ENCODE measurements at regions not wholly inside any gene's neighbourhood (a gene's known extent, or its start where the extent isn't known, plus 50 kb on each side); places are given as distances from the start of the nearest gene placed in this dataset.

DNA sequence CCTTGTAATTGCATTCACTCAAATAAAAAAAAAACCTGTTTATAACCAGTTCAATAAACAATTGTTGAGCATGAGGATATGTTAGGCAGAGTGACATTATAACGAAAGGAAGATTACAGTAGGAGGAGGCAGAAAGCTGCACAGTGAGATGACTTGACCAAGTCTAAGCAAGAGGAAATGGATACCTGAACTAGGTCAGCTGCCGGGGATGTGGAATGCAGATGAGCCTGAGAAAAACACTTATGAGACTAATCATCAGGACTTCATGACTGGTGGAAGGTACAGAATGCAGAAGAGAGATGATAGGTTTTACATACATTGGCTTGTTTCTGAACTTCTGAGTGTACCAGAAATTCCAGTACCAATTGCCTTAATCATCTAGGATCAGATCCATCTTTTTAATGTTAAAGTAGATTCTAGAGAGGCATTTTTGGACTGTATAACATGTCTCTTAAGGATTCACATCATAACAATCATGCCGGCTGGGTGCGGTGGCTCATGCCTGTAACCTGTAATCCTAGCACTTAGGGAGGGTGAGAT, 208.1 kb upstream of the PPP3CA start (continued):
- TF ChIP-seq, protein P1, sequence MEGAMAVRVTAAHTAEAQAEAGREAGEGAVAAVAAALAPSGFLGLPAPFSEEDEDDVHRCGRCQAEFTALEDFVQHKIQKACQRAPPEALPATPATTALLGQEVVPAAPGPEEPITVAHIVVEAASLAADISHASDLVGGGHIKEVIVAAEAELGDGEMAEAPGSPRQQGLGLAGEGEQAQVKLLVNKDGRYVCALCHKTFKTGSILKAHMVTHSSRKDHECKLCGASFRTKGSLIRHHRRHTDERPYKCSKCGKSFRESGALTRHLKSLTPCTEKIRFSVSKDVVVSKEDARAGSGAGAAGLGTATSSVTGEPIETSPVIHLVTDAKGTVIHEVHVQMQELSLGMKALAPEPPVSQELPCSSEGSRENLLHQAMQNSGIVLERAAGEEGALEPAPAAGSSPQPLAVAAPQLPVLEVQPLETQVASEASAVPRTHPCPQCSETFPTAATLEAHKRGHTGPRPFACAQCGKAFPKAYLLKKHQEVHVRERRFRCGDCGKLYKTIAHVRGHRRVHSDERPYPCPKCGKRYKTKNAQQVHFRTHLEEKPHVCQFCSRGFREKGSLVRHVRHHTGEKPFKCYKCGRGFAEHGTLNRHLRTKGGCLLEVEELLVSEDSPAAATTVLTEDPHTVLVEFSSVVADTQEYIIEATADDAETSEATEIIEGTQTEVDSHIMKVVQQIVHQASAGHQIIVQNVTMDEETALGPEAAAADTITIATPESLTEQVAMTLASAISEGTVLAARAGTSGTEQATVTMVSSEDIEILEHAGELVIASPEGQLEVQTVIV (IDR thresholded peaks at IDR 0.05; ENCODE audit: borderline replicate concordance, partially characterized antibody): no peak
- TF ChIP-seq MYB (IDR thresholded peaks at IDR 0.05; ENCODE audit: borderline replicate concordance, low read depth, low read length) (no peak), YY1 (IDR thresholded peaks at IDR 0.05; ENCODE audit: low read depth, low read length) (no peak), NBN (IDR thresholded peaks at IDR 0.05) (no peak)
- TF ChIP-seq, protein P2, sequence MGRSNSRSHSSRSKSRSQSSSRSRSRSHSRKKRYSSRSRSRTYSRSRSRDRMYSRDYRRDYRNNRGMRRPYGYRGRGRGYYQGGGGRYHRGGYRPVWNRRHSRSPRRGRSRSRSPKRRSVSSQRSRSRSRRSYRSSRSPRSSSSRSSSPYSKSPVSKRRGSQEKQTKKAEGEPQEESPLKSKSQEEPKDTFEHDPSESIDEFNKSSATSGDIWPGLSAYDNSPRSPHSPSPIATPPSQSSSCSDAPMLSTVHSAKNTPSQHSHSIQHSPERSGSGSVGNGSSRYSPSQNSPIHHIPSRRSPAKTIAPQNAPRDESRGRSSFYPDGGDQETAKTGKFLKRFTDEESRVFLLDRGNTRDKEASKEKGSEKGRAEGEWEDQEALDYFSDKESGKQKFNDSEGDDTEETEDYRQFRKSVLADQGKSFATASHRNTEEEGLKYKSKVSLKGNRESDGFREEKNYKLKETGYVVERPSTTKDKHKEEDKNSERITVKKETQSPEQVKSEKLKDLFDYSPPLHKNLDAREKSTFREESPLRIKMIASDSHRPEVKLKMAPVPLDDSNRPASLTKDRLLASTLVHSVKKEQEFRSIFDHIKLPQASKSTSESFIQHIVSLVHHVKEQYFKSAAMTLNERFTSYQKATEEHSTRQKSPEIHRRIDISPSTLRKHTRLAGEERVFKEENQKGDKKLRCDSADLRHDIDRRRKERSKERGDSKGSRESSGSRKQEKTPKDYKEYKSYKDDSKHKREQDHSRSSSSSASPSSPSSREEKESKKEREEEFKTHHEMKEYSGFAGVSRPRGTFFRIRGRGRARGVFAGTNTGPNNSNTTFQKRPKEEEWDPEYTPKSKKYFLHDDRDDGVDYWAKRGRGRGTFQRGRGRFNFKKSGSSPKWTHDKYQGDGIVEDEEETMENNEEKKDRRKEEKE (IDR thresholded peaks at IDR 0.05): no peak
- TF ChIP-seq, protein P3, sequence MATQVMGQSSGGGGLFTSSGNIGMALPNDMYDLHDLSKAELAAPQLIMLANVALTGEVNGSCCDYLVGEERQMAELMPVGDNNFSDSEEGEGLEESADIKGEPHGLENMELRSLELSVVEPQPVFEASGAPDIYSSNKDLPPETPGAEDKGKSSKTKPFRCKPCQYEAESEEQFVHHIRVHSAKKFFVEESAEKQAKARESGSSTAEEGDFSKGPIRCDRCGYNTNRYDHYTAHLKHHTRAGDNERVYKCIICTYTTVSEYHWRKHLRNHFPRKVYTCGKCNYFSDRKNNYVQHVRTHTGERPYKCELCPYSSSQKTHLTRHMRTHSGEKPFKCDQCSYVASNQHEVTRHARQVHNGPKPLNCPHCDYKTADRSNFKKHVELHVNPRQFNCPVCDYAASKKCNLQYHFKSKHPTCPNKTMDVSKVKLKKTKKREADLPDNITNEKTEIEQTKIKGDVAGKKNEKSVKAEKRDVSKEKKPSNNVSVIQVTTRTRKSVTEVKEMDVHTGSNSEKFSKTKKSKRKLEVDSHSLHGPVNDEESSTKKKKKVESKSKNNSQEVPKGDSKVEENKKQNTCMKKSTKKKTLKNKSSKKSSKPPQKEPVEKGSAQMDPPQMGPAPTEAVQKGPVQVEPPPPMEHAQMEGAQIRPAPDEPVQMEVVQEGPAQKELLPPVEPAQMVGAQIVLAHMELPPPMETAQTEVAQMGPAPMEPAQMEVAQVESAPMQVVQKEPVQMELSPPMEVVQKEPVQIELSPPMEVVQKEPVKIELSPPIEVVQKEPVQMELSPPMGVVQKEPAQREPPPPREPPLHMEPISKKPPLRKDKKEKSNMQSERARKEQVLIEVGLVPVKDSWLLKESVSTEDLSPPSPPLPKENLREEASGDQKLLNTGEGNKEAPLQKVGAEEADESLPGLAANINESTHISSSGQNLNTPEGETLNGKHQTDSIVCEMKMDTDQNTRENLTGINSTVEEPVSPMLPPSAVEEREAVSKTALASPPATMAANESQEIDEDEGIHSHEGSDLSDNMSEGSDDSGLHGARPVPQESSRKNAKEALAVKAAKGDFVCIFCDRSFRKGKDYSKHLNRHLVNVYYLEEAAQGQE (IDR thresholded peaks at IDR 0.05; ENCODE audit: low read depth, low read length): no peak
